HTR-8/SVneo (cell line): ENCODE measurements at regions not wholly inside any gene's neighbourhood (a gene's known extent, or its start where the extent isn't known, plus 50 kb on each side); places are given as distances from the start of the nearest gene placed in this dataset.

Experiments used
- DNase-seq: peaks from one replicate; pipeline ENCODE4 v3.0.0; 2011; ENCODE audit warnings: low spot score, mixed read lengths; ENCODE audit not compliant: insufficient read length
- FAIRE-seq: peaks from 2 replicates; lab custom pipeline; 2011; peaks lifted over from hg19 to GRCh38; lab: Jason Lieb, UNC

DNA sequence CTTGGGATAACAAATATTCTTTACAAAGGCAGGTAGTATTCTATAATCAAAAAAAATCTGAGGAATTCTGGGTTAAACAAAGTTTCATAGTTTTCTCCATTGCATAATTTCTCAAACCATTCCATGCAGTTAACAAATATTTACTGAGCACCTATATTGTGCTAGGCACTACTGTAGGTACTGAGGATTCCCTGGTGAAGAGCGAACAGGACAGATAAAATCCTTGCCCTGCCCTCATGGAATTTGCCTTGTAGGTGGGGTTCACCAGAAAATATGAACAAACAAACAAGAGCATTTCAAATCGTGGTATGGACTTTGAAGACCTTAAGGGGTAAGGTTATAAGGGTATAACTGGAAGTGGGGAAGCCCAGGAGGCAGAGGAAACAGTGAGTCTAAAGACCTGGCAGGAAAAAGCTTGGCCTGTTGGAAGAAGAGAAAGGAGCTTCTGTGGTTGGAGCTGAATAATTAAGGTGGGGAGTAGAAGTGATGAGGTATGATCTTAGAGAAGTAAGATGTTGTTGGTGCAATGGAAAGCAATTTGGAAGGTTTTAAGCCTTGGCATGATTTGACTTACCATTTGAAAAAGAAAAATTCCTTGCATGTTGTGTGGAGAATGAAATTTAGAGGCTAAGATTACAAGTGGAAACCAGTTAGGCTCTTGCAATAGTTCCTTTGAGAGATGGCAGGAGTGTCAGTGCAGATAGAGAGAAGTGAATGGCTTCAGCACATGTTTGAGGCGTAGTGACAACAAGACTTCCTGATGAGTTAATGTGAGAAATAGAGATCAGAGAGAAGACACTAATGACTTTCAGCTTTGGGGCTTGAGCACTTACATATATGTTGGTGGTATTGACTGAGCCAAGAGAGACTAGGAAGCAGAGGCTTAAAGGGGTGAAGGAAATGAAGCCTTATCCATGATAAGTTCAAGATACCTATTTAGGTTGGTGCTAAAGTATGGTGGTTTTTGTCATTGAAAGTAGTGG, 55.7 kb upstream of the PICALM start:
- no peak for DNase-seq
- no peak for FAIRE-seq

DNA sequence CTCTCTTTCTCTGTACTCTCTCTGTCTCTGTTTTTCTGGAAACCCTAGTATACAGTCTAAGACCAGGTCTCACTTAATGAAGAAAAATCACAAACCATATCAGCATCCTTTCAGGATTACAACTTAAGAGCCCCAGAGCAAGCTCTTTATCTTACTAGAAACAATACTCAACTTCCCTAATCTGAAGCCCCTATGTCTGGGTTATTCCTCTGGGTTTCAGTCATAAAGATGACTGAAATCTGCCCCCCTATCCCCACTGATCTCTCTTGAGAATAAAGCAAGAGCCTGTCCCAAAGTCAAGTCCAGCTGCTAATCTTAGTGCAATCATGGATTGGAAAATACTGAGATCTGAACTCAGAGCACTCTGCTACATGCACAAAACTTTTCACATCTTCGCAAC, 53.9 kb upstream of the PICALM start:
- no peak for DNase-seq
- FAIRE-seq = no peak

DNA sequence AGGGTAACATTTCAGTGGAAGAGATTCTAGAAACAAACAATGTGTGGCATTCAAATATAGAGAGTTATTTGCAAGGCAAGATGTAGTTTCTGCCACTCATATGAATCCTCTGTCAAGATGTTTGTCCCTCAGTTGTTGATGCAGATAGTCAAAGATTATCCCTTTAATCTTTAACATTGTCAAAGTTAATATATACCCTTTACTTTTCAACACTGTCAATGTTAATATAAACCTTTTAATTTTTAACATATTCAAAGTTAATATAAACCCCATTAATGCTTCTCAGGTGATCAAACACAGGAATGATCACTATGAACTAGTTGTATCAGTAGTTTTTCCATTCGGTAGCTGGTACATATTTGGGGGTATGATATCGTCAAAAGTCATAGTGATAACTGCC, 51.9 kb upstream of the PICALM start:
- no peak for FAIRE-seq
- DNase-seq = no peak

DNA sequence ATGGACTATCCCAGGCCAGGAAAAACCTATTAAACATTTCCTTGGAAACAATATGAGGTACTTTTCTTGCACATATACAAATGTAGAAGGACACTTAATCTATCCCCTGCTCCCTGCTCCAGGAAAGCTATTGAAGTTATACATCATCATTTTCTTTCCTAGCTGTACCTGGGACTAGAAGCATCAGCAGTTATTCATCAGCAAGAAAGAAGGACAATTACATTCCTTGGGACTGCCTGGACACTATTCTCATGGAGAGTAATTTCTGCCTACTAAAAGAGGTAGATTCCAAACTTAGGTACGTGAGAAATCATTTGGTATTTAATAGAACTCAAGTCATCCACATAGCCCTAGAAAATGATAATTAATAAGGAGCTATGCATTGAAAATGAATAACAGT, 51.0 kb upstream of the PICALM start:
- DNase-seq = no peak
- no peak for FAIRE-seq

DNA sequence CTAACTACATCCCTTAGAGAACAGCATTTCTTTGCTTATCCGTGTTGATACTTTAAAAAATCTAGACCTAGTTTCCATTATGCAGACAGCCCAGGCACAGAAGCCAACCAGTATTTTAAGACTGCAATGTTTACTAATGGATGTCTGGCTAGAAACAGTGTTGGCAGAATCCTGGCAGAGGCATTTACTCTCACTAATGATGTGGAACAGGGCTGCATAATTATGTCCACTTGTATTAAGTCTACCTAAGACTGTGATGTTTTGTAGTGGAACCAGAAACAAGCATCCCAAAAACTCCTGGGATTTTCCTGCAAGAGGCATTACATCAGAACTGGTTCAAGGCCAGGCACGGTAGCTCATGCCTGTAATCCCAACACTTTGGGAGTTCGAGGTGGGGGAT, 50.2 kb upstream of the PICALM start:
- no peak for FAIRE-seq
- no peak for DNase-seq
